ENCODE measurements at regions not wholly inside any gene's neighbourhood (a gene's known extent, or its start where the extent isn't known, plus 50 kb on each side); places are given as distances from the start of the nearest gene placed in this dataset.

DNA sequence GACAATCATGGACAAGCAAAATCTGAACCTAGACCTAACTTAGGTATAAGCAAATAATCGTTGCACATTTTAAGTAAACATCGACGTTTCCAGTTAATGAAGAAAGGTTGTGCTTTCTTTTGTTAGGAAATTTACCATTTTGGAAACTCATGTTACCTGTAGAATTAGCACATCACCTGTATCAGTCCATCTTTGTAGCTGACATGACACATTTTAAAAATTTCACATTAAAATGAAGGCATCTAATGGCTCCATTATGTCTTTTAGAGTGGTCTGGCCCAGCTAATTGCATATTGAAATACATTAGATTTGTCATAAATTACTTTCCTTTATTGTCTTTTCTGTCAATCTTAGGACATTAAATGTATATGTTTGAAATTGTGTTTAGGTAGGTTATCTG lies 119.0 kb upstream of the MGAT5 start:
- TF ChIP-seq, protein P1, sequence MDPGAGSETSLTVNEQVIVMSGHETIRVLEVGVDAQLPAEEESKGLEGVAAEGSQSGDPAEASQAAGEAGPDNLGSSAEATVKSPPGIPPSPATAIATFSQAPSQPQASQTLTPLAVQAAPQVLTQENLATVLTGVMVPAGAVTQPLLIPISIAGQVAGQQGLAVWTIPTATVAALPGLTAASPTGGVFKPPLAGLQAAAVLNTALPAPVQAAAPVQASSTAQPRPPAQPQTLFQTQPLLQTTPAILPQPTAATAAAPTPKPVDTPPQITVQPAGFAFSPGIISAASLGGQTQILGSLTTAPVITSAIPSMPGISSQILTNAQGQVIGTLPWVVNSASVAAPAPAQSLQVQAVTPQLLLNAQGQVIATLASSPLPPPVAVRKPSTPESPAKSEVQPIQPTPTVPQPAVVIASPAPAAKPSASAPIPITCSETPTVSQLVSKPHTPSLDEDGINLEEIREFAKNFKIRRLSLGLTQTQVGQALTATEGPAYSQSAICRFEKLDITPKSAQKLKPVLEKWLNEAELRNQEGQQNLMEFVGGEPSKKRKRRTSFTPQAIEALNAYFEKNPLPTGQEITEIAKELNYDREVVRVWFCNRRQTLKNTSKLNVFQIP (CRISPR knock-in tag; IDR thresholded peaks at IDR 0.05; ENCODE audit: borderline replicate concordance, low read depth): no peak
- no peak for ATAC-seq

DNA sequence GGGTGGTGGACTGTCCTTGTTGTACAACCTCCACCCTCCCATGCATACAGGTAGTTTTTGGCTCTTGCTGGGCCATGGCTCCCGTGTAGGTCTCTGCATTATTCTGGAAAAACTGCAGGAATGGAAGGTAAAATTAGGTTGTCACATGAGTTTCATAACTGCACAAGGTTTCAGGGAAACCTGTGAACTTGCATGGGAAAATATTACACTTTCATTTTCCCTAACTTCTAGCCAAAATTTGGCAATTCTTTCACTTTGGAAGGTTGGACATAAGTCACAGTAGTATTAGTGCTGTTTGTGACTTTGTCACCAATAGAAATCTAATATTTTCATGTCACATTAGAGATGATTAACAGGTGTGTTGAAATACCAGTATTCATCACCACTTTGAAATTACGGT lies 118.1 kb upstream of the MGAT5 start:
- TF ChIP-seq ZFP30 (CRISPR knock-in tag; IDR thresholded peaks at IDR 0.05): no peak
- TF ChIP-seq, protein P2, sequence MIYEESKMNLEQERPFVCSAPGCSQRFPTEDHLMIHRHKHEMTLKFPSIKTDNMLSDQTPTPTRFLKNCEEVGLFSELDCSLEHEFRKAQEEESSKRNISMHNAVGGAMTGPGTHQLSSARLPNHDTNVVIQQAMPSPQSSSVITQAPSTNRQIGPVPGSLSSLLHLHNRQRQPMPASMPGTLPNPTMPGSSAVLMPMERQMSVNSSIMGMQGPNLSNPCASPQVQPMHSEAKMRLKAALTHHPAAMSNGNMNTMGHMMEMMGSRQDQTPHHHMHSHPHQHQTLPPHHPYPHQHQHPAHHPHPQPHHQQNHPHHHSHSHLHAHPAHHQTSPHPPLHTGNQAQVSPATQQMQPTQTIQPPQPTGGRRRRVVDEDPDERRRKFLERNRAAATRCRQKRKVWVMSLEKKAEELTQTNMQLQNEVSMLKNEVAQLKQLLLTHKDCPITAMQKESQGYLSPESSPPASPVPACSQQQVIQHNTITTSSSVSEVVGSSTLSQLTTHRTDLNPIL (CRISPR knock-in tag; IDR thresholded peaks at IDR 0.05; ENCODE audit: low read depth): no peak
- TF ChIP-seq ZNF70 (CRISPR knock-in tag; IDR thresholded peaks at IDR 0.05): no peak
- TF ChIP-seq ARNTL (CRISPR knock-in tag; IDR thresholded peaks at IDR 0.05; ENCODE audit: borderline replicate concordance, low read depth): no peak
- TF ChIP-seq, protein P3, sequence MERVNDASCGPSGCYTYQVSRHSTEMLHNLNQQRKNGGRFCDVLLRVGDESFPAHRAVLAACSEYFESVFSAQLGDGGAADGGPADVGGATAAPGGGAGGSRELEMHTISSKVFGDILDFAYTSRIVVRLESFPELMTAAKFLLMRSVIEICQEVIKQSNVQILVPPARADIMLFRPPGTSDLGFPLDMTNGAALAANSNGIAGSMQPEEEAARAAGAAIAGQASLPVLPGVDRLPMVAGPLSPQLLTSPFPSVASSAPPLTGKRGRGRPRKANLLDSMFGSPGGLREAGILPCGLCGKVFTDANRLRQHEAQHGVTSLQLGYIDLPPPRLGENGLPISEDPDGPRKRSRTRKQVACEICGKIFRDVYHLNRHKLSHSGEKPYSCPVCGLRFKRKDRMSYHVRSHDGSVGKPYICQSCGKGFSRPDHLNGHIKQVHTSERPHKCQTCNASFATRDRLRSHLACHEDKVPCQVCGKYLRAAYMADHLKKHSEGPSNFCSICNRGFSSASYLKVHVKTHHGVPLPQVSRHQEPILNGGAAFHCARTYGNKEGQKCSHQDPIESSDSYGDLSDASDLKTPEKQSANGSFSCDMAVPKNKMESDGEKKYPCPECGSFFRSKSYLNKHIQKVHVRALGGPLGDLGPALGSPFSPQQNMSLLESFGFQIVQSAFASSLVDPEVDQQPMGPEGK (CRISPR knock-in tag; IDR thresholded peaks at IDR 0.05; ENCODE audit: borderline replicate concordance): no peak
- ATAC-seq: no peak

DNA sequence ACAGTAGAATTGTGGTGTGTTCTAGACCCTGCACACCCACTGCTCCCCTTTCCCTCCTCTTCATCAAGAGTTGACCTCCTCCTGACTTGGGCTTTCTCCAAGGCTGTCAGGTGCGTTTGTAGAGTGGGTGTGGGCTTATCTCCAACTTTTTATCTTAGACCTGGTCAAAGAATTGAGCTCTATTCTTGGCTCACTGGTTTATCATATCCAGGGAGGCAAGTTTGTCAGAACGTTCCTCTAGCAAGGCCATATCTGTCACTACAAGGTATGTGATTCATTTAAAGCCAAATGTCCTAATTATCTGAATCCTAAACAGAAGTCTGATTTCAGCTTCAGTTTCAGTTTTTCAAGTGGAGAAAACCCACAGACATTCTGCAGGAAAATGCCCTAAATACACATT lies 117.1 kb upstream of the MGAT5 start:
- peak; percentile 46; the same call in 2 of the 3 replicates for ATAC-seq
- no peak for TF ChIP-seq GLIS3 (CRISPR knock-in tag; IDR thresholded peaks at IDR 0.05)
- TF ChIP-seq, protein P4, sequence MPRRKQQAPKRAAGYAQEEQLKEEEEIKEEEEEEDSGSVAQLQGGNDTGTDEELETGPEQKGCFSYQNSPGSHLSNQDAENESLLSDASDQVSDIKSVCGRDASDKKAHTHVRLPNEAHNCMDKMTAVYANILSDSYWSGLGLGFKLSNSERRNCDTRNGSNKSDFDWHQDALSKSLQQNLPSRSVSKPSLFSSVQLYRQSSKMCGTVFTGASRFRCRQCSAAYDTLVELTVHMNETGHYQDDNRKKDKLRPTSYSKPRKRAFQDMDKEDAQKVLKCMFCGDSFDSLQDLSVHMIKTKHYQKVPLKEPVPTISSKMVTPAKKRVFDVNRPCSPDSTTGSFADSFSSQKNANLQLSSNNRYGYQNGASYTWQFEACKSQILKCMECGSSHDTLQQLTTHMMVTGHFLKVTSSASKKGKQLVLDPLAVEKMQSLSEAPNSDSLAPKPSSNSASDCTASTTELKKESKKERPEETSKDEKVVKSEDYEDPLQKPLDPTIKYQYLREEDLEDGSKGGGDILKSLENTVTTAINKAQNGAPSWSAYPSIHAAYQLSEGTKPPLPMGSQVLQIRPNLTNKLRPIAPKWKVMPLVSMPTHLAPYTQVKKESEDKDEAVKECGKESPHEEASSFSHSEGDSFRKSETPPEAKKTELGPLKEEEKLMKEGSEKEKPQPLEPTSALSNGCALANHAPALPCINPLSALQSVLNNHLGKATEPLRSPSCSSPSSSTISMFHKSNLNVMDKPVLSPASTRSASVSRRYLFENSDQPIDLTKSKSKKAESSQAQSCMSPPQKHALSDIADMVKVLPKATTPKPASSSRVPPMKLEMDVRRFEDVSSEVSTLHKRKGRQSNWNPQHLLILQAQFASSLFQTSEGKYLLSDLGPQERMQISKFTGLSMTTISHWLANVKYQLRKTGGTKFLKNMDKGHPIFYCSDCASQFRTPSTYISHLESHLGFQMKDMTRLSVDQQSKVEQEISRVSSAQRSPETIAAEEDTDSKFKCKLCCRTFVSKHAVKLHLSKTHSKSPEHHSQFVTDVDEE (CRISPR knock-in tag; IDR thresholded peaks at IDR 0.05): no peak
- no peak for TF ChIP-seq ESRRG (CRISPR knock-in tag; IDR thresholded peaks at IDR 0.05)

DNA sequence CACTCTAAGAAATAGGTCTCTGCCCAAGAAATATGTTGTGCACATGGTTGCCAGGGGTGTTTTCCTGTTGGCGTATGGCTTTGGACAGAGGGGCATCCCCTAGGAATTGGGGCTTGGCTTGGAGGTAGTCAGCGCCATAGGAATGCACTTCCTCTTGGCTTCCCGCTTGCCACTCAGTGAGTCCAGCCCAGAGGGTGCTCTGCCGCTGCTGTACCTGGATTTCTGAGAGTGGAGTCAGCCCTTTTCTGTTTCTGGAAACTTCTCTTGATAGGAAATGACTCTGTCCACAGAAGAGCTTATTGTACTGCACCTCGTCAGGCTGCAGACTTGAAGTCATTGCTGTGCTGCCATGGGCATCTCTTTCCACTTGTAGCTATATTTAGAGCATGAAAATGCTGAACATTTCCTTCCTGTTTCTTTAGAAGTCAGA lies 116.7 kb upstream of the MGAT5 start:
- TF ChIP-seq CSDC2 (CRISPR knock-in tag; IDR thresholded peaks at IDR 0.05) (no peak), ZC3H10 (CRISPR knock-in tag; IDR thresholded peaks at IDR 0.05) (no peak)
- TF ChIP-seq, protein P3 (CRISPR knock-in tag; IDR thresholded peaks at IDR 0.05; ENCODE audit: borderline replicate concordance): no peak
- peak; percentile 96 for ATAC-seq

DNA sequence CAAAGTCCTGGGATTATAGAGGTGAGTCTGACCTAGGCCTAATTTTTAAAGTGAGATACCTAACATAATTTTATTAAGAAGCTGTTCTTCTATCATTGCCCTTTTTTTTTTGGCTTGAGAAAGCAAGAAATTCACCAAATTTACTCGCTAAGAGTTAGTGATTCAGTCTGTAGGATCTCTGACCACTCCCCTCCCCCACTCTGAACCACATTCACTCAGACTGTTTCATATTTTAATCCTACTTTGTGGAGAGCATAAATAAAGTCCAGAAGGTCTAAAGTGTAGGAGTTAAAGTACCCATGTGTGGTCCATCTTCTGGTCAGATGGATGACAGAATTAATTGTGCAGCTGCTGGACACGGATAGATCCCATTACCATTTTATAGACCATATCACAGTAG lies 115.8 kb upstream of the MGAT5 start:
- ATAC-seq: no peak
- TF ChIP-seq, protein P5, sequence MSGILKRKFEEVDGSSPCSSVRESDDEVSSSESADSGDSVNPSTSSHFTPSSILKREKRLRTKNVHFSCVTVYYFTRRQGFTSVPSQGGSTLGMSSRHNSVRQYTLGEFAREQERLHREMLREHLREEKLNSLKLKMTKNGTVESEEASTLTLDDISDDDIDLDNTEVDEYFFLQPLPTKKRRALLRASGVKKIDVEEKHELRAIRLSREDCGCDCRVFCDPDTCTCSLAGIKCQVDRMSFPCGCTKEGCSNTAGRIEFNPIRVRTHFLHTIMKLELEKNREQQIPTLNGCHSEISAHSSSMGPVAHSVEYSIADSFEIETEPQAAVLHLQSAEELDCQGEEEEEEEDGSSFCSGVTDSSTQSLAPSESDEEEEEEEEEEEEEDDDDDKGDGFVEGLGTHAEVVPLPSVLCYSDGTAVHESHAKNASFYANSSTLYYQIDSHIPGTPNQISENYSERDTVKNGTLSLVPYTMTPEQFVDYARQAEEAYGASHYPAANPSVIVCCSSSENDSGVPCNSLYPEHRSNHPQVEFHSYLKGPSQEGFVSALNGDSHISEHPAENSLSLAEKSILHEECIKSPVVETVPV (CRISPR knock-in tag; IDR thresholded peaks at IDR 0.05): no peak
- TF ChIP-seq PPARA (CRISPR knock-in tag; IDR thresholded peaks at IDR 0.05; ENCODE audit: borderline replicate concordance) (no peak), ZFP3 (CRISPR knock-in tag; IDR thresholded peaks at IDR 0.05) (no peak), SNAI2 (CRISPR knock-in tag; IDR thresholded peaks at IDR 0.05) (no peak), TOX (CRISPR knock-in tag; IDR thresholded peaks at IDR 0.05; ENCODE audit: borderline replicate concordance) (no peak), GLIS3 (CRISPR knock-in tag; IDR thresholded peaks at IDR 0.05) (no peak), ARNTL (CRISPR knock-in tag; IDR thresholded peaks at IDR 0.05; ENCODE audit: borderline replicate concordance, low read depth) (no peak), ZC3H10 (CRISPR knock-in tag; IDR thresholded peaks at IDR 0.05) (no peak)
- TF ChIP-seq, protein P2 (CRISPR knock-in tag; IDR thresholded peaks at IDR 0.05; ENCODE audit: low read depth): no peak
- TF ChIP-seq, protein P4 (CRISPR knock-in tag; IDR thresholded peaks at IDR 0.05): no peak

Data from SK-N-SH treated with all-trans-retinoic acid at 6 μM for 48 hours (cell line).